Endothelial cell of umbilical vein (primary cell): ENCODE measurements at regions not wholly inside any gene's neighbourhood (a gene's known extent, or its start where the extent isn't known, plus 50 kb on each side); places are given as distances from the start of the nearest gene placed in this dataset.

Source experiments
- BruUV-seq: library from RNA; stranded (reverse); fragments of 400-500 nt; replicated peaks from 2 replicates; lab custom pipeline; 2021; lab: Mats Ljungman, UMichigan
- CTCF ChIA-PET: fragments of 300-600, 350-600 bp; sonication (Branson Sonifier 250); formaldehyde crosslinking; loops from one replicate; lab custom pipeline; 2021; ENCODE audit warnings: antibody characterized with exemption, inconsistent platforms; lab: Charles Lee
- POLR2A ChIA-PET: fragments of 300-600, 350-600 bp; sonication (Branson Sonifier 250); formaldehyde crosslinking; loops from one replicate; lab custom pipeline; 2021; ENCODE audit warnings: antibody characterized with exemption, inconsistent platforms; lab: Charles Lee
- DNase-seq: peaks from one replicate; pipeline ENCODE4 v3.0.0-alpha.2; 2011; ENCODE audit warnings: low read depth, low spot score
- FAIRE-seq: peaks from 2 replicates; lab custom pipeline; 2011; peaks lifted over from hg19 to GRCh38; lab: Jason Lieb, UNC
- H2AFZ ChIP-seq: 2 replicates; pipeline ENCODE4 v1.6.0; 2012; ENCODE audit warnings: low read depth, low read length, control low read depth, inconsistent platforms
- H3K27ac ChIP-seq: 2 replicates; pipeline ENCODE4 v1.5.1; 2011; ENCODE audit warnings: low read depth, mild to moderate bottlenecking, control low read depth, low read length, moderate library complexity; ENCODE audit not compliant: insufficient read depth
- H3K27me3 ChIP-seq, 2 experiments: 2 replicates each; pipeline versions ENCODE4 v1.6.0 to v1.6.1; 2011; ENCODE audit warnings: low read length in 2 of 2, mixed read lengths in 1 of 2; ENCODE audit not compliant: control insufficient read depth in 2 of 2, insufficient read depth in 2 of 2
- H3K36me3 ChIP-seq, 2 experiments: 2 replicates in 1 of 2; 3 replicates in 1 of 2; pipeline ENCODE4 v1.5.1; 2011; ENCODE audit warnings: low read length in 2 of 2, mild to moderate bottlenecking in 1 of 2, moderate library complexity in 1 of 2; ENCODE audit not compliant: control insufficient read depth in 2 of 2, insufficient read depth in 2 of 2; ENCODE audit errors: extremely low read depth in 1 of 2
- H3K4me1 ChIP-seq: 3 replicates; pipeline ENCODE4 v1.5.1; 2011; ENCODE audit warnings: mild to moderate bottlenecking, low read length; ENCODE audit not compliant: control insufficient read depth, insufficient read depth; ENCODE audit errors: extremely low read depth
- H3K4me2 ChIP-seq: 2 replicates; pipeline ENCODE4 v1.6.1; 2011; ENCODE audit warnings: low read length, control low read depth, mixed read lengths; ENCODE audit not compliant: insufficient read depth
- H3K4me3 ChIP-seq, 3 experiments: fragments of 200-600 bp in 1 of 3; sonication (generic), shearing (Covaris generic) in 1 of 3; replicated peaks in 1 of 3; 2 replicates each; pipeline ENCODE4 v1.5.1; 2011 to 2016; ENCODE audit warnings: control low read depth in 3 of 3, low read length in 3 of 3, mild to moderate bottlenecking in 2 of 3, inconsistent platforms in 1 of 3, low read depth in 1 of 3, moderate library complexity in 1 of 3; ENCODE audit not compliant: insufficient read depth in 1 of 3
- H3K79me2 ChIP-seq: 2 replicates; pipeline ENCODE4 v1.6.0; 2012; ENCODE audit warnings: low read length, inconsistent platforms; ENCODE audit not compliant: control insufficient read depth, insufficient read depth
- H3K9ac ChIP-seq: replicated peaks from 2 replicates; pipeline ENCODE3; 2011; ENCODE audit warnings: low read length, control low read depth; ENCODE audit not compliant: insufficient read depth; ENCODE audit errors: extremely low read depth
- H3K9me1 ChIP-seq: replicated peaks from 3 replicates; pipeline ENCODE4 v1.6.0; 2011; ENCODE audit warnings: mild to moderate bottlenecking, low read length; ENCODE audit not compliant: control insufficient read depth, insufficient read depth; ENCODE audit errors: extremely low read depth
- H3K9me3 ChIP-seq: replicated peaks from 2 replicates; pipeline ENCODE4 v1.5.1; 2012; ENCODE audit warnings: low read length, inconsistent platforms; ENCODE audit not compliant: control insufficient read depth, insufficient read depth
- H4K20me1 ChIP-seq: replicated peaks from 2 replicates; pipeline ENCODE3; 2011; ENCODE audit warnings: mild to moderate bottlenecking, low read length; ENCODE audit not compliant: control insufficient read depth, insufficient read depth; ENCODE audit errors: extremely low read depth
- EZH2 ChIP-seq: IDR thresholded peaks from 2 replicates; pipeline ENCODE4 v1.6.1; 2012; ENCODE audit warnings: borderline replicate concordance, low read depth, mild to moderate bottlenecking, moderate library complexity, low read length, inconsistent platforms; ENCODE audit not compliant: severe bottlenecking
- FOS ChIP-seq: IDR thresholded peaks from 2 replicates; pipeline ENCODE4 v1.6.1; 2011; ENCODE audit warnings: mild to moderate bottlenecking, low read length, moderate library complexity, borderline replicate concordance; ENCODE audit not compliant: insufficient read depth
- GATA2 ChIP-seq: IDR thresholded peaks from 2 replicates; pipeline ENCODE4 v1.7.0; 2011; ENCODE audit warnings: low read depth, mild to moderate bottlenecking, moderate library complexity, mixed read lengths, low read length; ENCODE audit not compliant: insufficient read length, insufficient read depth
- JUN ChIP-seq: IDR thresholded peaks from 2 replicates; pipeline ENCODE4 v1.6.1; 2011; ENCODE audit warnings: borderline replicate concordance, low read depth; ENCODE audit not compliant: insufficient read length, insufficient read depth
- MAX ChIP-seq: IDR thresholded peaks from 2 replicates; pipeline ENCODE4 v1.6.1; 2011; ENCODE audit not compliant: insufficient read depth, insufficient read length
- MYC ChIP-seq: IDR thresholded peaks from one replicate; pipeline ENCODE4 v1.6.1; 2011; ENCODE audit warnings: mild to moderate bottlenecking, low read depth, low read length
- POLR2A ChIP-seq: IDR thresholded peaks from 2 replicates; pipeline ENCODE4 v1.6.1; 2012; ENCODE audit warnings: low read depth, mild to moderate bottlenecking, control low read depth, low read length
- POLR2AphosphoS5 ChIP-seq: IDR thresholded peaks from 2 replicates; pipeline ENCODE4 v1.6.1; 2012; ENCODE audit warnings: low read depth, mild to moderate bottlenecking, control low read depth, low read length, moderate library complexity; ENCODE audit not compliant: insufficient read depth
- dilution Hi-C: fragments of 300-500 bp; cut with MboI; formaldehyde crosslinking; loops from one replicate; pipeline ENCODE4 v1.15.0; 2019; ENCODE audit warnings: low sequenced_read_pairs; ENCODE audit not compliant: extremely low pct_ligation_motif_present
- intact Hi-C: fragments of 100-400 bp; cut with micrococcal nuclease; formaldehyde crosslinking; loops from one replicate; pipeline ENCODE4 v1.10.0; 2022
- TF ChIP-seq, protein P1 (sequence below), 2 donors: IDR thresholded peaks; 1 replicate in 1 of 2; 2 replicates in 1 of 2; pipeline ENCODE4 v1.5.1; 2011; ENCODE audit warnings: low read length in 2 of 2, mild to moderate bottlenecking in 2 of 2, moderate library complexity in 2 of 2, control low read depth in 1 of 2, inconsistent platforms in 1 of 2, low read depth in 1 of 2; ENCODE audit not compliant: insufficient read depth in 1 of 2; ENCODE audit errors: extremely low read depth in 1 of 2

GRCh38 chr19:30678168-30678567 is 306.0 kb downstream of the ZNF536 start:
- no peaks in the 10 kb centered on the region for H3K27me3 ChIP-seq
- no peak overlapping the region for H3K27ac ChIP-seq
- no peak overlapping the region for H3K9ac ChIP-seq
- POLR2A ChIA-PET = no interaction called here
- intact Hi-C loops = no loop called here
- no peaks in the 10 kb centered on the region for H3K9me3 ChIP-seq
- TF ChIP-seq MAX (no peak), MYC (no peak), POLR2AphosphoS5 (no peak), JUN (no peak), POLR2A (no peak), FOS (no peak), GATA2 (no peak), EZH2 (no peak)
- TF ChIP-seq, protein P1, sequence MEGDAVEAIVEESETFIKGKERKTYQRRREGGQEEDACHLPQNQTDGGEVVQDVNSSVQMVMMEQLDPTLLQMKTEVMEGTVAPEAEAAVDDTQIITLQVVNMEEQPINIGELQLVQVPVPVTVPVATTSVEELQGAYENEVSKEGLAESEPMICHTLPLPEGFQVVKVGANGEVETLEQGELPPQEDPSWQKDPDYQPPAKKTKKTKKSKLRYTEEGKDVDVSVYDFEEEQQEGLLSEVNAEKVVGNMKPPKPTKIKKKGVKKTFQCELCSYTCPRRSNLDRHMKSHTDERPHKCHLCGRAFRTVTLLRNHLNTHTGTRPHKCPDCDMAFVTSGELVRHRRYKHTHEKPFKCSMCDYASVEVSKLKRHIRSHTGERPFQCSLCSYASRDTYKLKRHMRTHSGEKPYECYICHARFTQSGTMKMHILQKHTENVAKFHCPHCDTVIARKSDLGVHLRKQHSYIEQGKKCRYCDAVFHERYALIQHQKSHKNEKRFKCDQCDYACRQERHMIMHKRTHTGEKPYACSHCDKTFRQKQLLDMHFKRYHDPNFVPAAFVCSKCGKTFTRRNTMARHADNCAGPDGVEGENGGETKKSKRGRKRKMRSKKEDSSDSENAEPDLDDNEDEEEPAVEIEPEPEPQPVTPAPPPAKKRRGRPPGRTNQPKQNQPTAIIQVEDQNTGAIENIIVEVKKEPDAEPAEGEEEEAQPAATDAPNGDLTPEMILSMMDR (IDR thresholded peaks at IDR 0.05; ENCODE audit: extremely low read depth in 1 of 2, insufficient read depth in 1 of 2, low read depth in 1 of 2, low read length in 2 of 2) = no peak
- no peak overlapping the region for H3K4me2 ChIP-seq
- H3K4me1 ChIP-seq = peaks cover 4% of the 10 kb centered on the region
- DNase-seq (no peak), FAIRE-seq (no peak)
- dilution Hi-C loops = no loop called here
- H4K20me1 ChIP-seq = no peaks in the 10 kb centered on the region
- no peak overlapping the region for H2AFZ ChIP-seq
- H3K9me1 ChIP-seq = no peaks in the 10 kb centered on the region
- CTCF ChIA-PET = interaction anchor here (1.1 to 2.7 kb wide), 4 partner anchors 8 to 1546 kb away, joined by 3 to 15 read pairs (median 6); no protein-coding TSS in a partner anchor
- H3K79me2 ChIP-seq = no peaks in the 10 kb centered on the region
- no peaks in the 10 kb centered on the region for H3K36me3 ChIP-seq
- H3K4me3 ChIP-seq = no peak overlapping the region
- no TSS peak for BruUV-seq
